Glutamatergic neuron (in vitro differentiated cells): ENCODE measurements at regions not wholly inside any gene's neighbourhood (a gene's known extent, or its start where the extent isn't known, plus 50 kb on each side); places are given as distances from the start of the nearest gene placed in this dataset.

Experiments
- DNase-seq: peaks from one replicate; pipeline ENCODE4 v3.0.0; 2022
- H3K27ac Mint-ChIP-seq: one replicate; pipeline ENCODE4 v1.8.0; 2020; ENCODE audit warnings: mild to moderate bottlenecking, mixed read lengths, inconsistent platforms; ENCODE audit not compliant: unreplicated experiment
- H3K27me3 Mint-ChIP-seq: one replicate; pipeline ENCODE4 v1.8.0; 2020; ENCODE audit warnings: mild to moderate bottlenecking, moderate library complexity, mixed read lengths, inconsistent platforms; ENCODE audit not compliant: unreplicated experiment
- H3K36me3 Mint-ChIP-seq: one replicate; pipeline ENCODE4 v1.8.0; 2020; ENCODE audit warnings: mild to moderate bottlenecking, mixed read lengths, inconsistent platforms; ENCODE audit not compliant: unreplicated experiment
- H3K4me1 Mint-ChIP-seq: one replicate; pipeline ENCODE4 v1.8.0; 2020; ENCODE audit warnings: mild to moderate bottlenecking, low read depth, mixed read lengths, inconsistent platforms; ENCODE audit not compliant: unreplicated experiment
- H3K4me3 Mint-ChIP-seq: one replicate; pipeline ENCODE4 v1.8.0; 2020; ENCODE audit warnings: mild to moderate bottlenecking, mixed read lengths, inconsistent platforms; ENCODE audit not compliant: unreplicated experiment
- H3K9me3 Mint-ChIP-seq: one replicate; pipeline ENCODE4 v1.8.0; 2020; ENCODE audit warnings: mild to moderate bottlenecking, moderate library complexity, mixed read lengths, inconsistent platforms; ENCODE audit not compliant: unreplicated experiment
- TF ChIP-seq, protein P1 (sequence below): fragments of 200-600 bp; sonication (generic); IDR thresholded peaks from one replicate; pipeline ENCODE4 v1.5.0; 2021; ENCODE audit not compliant: partially characterized antibody, unreplicated experiment

DNA sequence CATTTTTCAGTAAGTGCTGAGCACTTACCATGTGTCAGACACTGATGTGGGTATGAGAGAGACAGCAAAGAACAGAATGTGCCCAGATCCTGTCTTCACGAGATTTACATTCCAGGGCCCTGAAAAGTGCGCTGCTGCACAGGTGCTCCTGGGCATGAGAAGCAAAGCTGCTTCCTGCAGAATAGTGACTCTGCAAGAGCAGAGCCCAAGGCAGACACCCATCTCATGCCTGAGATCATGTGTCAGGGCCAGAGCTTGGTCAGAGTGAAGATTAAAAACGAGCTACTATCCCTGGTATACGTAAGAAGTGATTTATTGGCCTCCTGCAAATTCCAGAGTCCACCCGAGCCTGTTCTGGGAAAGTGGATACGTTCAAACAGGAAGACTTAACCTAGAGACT, 824.4 kb downstream of the GRID1 start:
- Mint-ChIP-seq H3K4me1 (peaks cover 3% of the 10 kb centered on the region), H3K36me3 (no peaks in the 10 kb centered on the region), H3K27ac (no peak overlapping the region), H3K27me3 (no peaks in the 10 kb centered on the region), H3K9me3 (no peaks in the 10 kb centered on the region), H3K4me3 (no peak overlapping the region)
- DNase-seq: no peak
- TF ChIP-seq, protein P1, sequence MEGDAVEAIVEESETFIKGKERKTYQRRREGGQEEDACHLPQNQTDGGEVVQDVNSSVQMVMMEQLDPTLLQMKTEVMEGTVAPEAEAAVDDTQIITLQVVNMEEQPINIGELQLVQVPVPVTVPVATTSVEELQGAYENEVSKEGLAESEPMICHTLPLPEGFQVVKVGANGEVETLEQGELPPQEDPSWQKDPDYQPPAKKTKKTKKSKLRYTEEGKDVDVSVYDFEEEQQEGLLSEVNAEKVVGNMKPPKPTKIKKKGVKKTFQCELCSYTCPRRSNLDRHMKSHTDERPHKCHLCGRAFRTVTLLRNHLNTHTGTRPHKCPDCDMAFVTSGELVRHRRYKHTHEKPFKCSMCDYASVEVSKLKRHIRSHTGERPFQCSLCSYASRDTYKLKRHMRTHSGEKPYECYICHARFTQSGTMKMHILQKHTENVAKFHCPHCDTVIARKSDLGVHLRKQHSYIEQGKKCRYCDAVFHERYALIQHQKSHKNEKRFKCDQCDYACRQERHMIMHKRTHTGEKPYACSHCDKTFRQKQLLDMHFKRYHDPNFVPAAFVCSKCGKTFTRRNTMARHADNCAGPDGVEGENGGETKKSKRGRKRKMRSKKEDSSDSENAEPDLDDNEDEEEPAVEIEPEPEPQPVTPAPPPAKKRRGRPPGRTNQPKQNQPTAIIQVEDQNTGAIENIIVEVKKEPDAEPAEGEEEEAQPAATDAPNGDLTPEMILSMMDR: no peak

DNA sequence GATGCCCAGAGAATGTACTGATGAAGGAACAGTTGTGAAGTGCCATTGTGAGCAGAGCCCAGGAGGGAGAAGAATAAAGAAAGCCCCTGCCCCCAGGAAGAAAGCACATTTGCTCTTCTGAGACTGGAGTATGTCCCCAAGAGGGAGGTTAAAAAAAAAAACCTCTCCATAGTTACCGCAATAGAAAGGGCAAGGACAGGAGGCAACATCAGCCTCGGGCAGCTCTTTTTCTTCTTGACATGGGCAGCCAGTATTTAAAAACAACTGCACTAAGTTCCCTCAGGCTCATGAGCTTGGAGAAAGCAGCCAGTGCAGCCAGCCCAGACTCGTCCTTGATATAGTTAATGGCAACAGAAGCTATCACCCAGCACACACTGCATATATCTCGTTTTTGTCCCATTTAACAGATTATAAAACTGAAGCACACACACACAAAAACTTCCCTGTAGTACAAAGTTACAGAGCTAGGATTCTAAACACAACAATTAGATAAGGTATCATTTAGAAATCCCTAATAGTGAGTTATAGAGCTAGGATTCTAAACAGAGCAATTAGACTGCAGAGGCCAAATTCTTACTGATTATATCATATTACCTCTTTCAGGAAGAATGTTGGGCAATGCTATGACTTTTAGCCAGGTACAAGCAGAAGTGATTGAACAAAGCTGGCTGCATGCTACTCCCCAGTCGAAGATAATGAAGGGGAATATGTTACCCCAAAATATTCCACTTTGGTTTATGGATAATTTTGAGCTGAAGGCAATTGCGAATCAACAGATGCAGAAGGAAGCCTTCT, 823.5 kb downstream of the GRID1 start:
- Mint-ChIP-seq H3K27me3 (no peaks in the 10 kb centered on the region), H3K4me3 (no peak overlapping the region), H3K4me1 (peaks cover 3% of the 10 kb centered on the region), H3K36me3 (no peaks in the 10 kb centered on the region), H3K27ac (no peak overlapping the region), H3K9me3 (no peaks in the 10 kb centered on the region)
- no peak for DNase-seq
- TF ChIP-seq, protein P1: no peak

DNA sequence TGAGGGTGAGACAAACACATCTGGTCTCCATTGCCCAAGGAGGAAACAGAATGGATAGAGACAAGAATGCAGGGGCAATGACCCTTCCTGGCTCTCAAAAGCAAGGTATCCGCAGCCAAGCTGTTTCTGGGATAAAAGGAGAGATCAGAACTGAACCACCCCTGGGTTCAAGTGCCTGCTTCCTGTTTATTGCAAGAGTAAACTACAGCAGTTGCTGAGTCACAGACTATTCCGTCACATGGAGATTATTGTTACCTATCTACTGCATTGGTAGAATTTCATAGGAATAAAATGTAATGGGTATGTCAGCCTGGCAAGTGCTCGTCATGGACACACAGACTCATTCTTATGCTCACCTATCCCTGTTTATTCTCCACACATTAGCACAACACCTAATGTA, 821.6 kb downstream of the GRID1 start:
- Mint-ChIP-seq H3K36me3 (no peaks in the 10 kb centered on the region), H3K27me3 (no peaks in the 10 kb centered on the region), H3K9me3 (no peaks in the 10 kb centered on the region), H3K4me3 (no peak overlapping the region), H3K27ac (no peak overlapping the region), H3K4me1 (peaks cover 3% of the 10 kb centered on the region)
- TF ChIP-seq, protein P1: no peak
- no peak for DNase-seq

DNA sequence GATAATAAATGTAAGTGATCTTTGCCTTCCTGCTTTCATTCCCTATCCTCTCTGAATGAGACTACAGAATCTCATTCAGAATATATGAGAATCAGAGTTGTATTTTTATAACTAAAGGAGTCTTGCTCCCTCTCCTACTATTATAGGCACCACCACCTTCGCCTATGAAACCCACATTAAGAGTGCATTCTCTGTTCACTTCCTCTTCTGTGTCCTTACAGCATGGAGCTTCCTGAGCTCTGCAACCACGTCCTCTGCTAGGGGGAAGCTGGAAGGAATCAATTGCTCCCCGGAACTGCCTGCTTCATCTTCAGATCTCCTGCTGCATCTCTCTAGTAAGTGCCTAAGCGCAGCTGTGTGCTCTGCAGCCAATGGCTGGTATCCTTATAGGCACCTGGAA, 820.7 kb downstream of the GRID1 start:
- H3K36me3 Mint-ChIP-seq: no peaks in the 10 kb centered on the region
- H3K27me3 Mint-ChIP-seq: no peaks in the 10 kb centered on the region
- no peak overlapping the region for H3K4me3 Mint-ChIP-seq
- DNase-seq: no peak
- H3K27ac Mint-ChIP-seq: no peak overlapping the region
- TF ChIP-seq, protein P1: no peak
- H3K9me3 Mint-ChIP-seq: no peaks in the 10 kb centered on the region
- peaks cover 3% of the 10 kb centered on the region for H3K4me1 Mint-ChIP-seq

DNA sequence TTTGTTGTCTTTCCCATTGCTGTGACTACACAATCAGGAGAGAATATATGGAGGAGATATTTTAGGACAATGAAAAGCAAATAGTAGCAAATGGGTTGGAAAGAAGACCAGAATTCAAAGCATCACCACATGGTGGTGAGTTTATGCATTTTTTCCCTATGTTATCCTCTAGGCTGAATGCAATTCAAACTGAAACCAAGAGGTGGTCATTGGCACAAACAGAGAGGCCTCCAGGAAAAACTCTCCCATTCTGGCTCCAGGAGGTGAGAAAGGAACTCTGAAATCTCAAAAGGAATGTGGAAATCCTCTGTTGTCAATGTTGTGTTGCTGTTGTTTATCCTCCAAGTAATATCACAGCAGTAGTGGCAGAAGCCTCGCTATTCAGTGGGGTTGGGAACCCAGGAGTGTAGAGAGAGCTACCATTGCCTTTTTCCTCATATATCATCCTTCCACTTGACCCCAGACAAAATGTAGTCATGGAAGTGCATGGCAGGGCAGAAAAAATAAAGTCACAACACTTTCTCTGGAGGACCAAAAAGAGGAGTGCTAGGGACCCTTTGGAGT, 819.1 kb downstream of the GRID1 start:
- Mint-ChIP-seq H3K9me3 (no peaks in the 10 kb centered on the region), H3K4me1 (peaks cover 3% of the 10 kb centered on the region), H3K27ac (no peak overlapping the region), H3K36me3 (no peaks in the 10 kb centered on the region), H3K4me3 (no peak overlapping the region), H3K27me3 (no peaks in the 10 kb centered on the region)
- TF ChIP-seq, protein P1: no peak
- no peak for DNase-seq
